HAP-1 (cell line): ENCODE measurements at regions not wholly inside any gene's neighbourhood (a gene's known extent, or its start where the extent isn't known, plus 50 kb on each side); places are given as distances from the start of the nearest gene placed in this dataset.
A peak's percentile ranks its signal among the peaks of the same experiment; 100 is the strongest.

Experiments used
- DNase-seq, 2 experiments: peaks; one replicate each; pipeline ENCODE4 v3.0.0-alpha.2; 2016 to 2020; ENCODE audit warnings: low spot score in 2 of 2
- H3K27me3 ChIP-seq: fragments of 250-450 bp; sonication (Bioruptor Pico); 2 replicates; pipeline ENCODE4 v1.5.1; 2020; ENCODE audit warnings: low read depth, mild to moderate bottlenecking, moderate library complexity
- H3K36me3 ChIP-seq: fragments of 250-450 bp; sonication (Bioruptor Pico); replicated peaks from 2 replicates; pipeline ENCODE4 v1.5.1; 2020; ENCODE audit warnings: mild to moderate bottlenecking
- H3K4me1 ChIP-seq: fragments of 250-450 bp; sonication (Bioruptor Pico); 2 replicates; pipeline ENCODE4 v1.5.1; 2020; ENCODE audit warnings: mild to moderate bottlenecking
- H3K4me3 ChIP-seq: fragments of 250-450 bp; sonication (Bioruptor Pico); 2 replicates; pipeline ENCODE4 v1.5.1; 2020; ENCODE audit warnings: mild to moderate bottlenecking, moderate library complexity
- H3K9me3 ChIP-seq: fragments of 250-450 bp; sonication (Bioruptor Pico); 2 replicates; pipeline ENCODE4 v1.5.1; 2020; ENCODE audit warnings: mild to moderate bottlenecking, moderate library complexity
- in situ Hi-C: fragments of 300-500 bp; cut with MboI; formaldehyde crosslinking; loops from 3 replicates; pipeline ENCODE4 v1.14.3; 2020; ENCODE audit warnings: low sequenced_read_pairs, inconsistent platforms, mixed read lengths

- no peak overlapping the region for H3K4me3 ChIP-seq
- in situ Hi-C loops: loop anchor here (25.0 kb wide), 1 partner anchor 296 kb away; no protein-coding TSS in a partner anchor
Observed at GRCh38 chr13:53158201-53158600, 129.6 kb downstream of the OLFM4 start.

DNA sequence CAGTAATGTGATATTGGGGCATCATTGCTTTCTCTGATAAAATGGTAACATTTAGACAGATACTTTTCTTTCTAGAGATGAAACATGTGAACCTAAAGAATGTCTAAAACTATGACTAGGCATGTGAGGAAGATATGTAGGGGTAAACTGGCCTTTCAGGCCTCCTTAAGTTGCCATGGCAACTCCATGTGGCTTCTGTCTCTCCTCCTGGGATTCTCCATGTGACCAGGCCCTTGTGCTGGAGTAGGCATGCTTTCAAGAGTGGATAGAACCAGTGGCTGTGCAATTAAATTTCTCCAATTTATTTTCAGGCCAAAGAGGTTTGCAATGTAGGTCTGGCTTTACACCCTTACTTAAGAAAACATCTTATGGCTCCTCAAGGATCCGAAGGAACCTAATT, 130.8 kb downstream of the OLFM4 start:
- in situ Hi-C loops: loop anchor here (25.0 kb wide), 1 partner anchor 297 kb away; no protein-coding TSS in a partner anchor
- H3K27me3 ChIP-seq: peaks cover 26% of the 10 kb centered on the region
- no peak for DNase-seq
- peaks cover 4% of the 10 kb centered on the region for H3K4me1 ChIP-seq
- H3K9me3 ChIP-seq: peaks cover 4% of the 10 kb centered on the region
- no peak overlapping the region for H3K4me3 ChIP-seq
- no peaks in the 10 kb centered on the region for H3K36me3 ChIP-seq

More at GRCh38 chr13:53158201-53158600, 129.6 kb downstream of the OLFM4 start:
- no peaks in the 10 kb centered on the region for H3K9me3 ChIP-seq
- no peaks in the 10 kb centered on the region for H3K36me3 ChIP-seq
- H3K27me3 ChIP-seq: peaks cover 34% of the 10 kb centered on the region
- no peaks in the 10 kb centered on the region for H3K4me1 ChIP-seq
- DNase-seq: no peak

DNA sequence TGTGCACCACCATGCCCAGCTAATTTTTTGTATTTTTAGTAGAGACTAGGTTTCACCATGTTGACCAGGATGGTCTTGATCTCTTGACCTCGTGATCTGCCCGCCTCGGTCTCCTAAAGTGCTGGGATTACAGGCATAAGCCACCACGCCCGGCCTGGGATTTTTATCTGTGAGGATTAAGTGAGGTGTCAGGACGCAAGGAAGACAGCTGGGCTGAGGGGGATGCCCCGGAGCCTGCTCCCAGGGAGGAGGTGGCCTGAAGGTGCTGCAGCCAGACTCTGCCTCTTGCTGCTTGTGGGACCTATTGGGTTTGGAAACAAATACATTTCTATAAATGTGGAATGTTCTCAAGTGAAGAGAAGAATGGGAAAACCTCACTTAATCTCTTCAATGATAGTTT, 131.6 kb downstream of the OLFM4 start:
- Histone ChIP-seq H3K9me3 (peaks cover 4% of the 10 kb centered on the region), H3K4me3 (no peak overlapping the region)
- in situ Hi-C loops: loop anchor here (25.0 kb wide), 1 partner anchor 298 kb away; no protein-coding TSS in a partner anchor

DNA sequence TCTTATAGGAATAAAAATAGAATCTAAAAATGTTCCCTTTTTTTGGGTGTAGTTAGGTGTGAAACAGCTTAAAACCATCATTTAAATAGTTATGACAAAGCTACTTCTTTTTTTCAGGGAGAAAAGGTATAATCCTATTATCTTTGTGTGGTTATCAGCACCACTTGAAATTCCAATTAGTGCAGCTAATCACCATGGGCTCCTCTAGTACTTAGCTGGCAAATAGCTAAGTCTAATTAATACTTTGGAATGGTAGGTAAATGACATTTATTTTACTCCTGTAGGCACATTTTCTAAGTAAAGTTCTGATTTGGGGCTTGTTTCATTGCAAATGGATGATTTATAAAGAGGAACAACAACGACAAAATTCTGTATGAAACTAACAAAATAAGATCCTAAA, 132.6 kb downstream of the OLFM4 start:
- Histone ChIP-seq H3K9me3 (peaks cover 4% of the 10 kb centered on the region), H3K27me3 (peaks cover 18% of the 10 kb centered on the region), H3K36me3 (no peaks in the 10 kb centered on the region), H3K4me3 (no peak overlapping the region), H3K4me1 (peaks cover 17% of the 10 kb centered on the region)
- no peak for DNase-seq
- in situ Hi-C loops: loop anchor here (25.0 kb wide), 1 partner anchor 299 kb away; no protein-coding TSS in a partner anchor

More for the DNA sequence above, 131.6 kb downstream of the OLFM4 start:
- Histone ChIP-seq H3K27me3 (peaks cover 18% of the 10 kb centered on the region), H3K36me3 (no peaks in the 10 kb centered on the region), H3K4me1 (peaks cover 10% of the 10 kb centered on the region)
- no peak for DNase-seq

DNA sequence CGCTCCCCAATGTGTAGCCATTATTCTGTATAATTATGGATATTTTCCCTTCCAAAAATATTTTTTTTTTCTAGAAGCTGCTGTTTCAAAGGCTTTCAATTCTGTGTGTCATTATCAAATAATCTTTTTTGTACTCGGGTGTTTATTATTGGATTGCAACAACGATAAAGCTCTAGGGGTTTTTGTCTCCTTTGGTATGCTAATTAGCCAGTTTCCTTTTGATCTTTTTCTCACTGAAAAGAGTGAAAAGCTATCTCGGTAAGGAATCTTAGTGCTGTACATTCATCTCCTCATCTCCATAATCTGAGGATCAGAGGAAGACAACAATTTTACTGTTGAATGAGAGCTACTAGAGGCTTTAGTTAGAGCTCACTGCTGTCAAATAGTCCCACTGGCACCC, 136.6 kb downstream of the OLFM4 start:
- peaks cover 4% of the 10 kb centered on the region for H3K9me3 ChIP-seq
- peaks cover 17% of the 10 kb centered on the region for H3K4me1 ChIP-seq
- in situ Hi-C loops: loop anchor here (25.0 kb wide), 1 partner anchor 303 kb away; no protein-coding TSS in a partner anchor
- H3K4me3 ChIP-seq: no peak overlapping the region
- H3K36me3 ChIP-seq: no peaks in the 10 kb centered on the region
- peak; percentile 28 to 97 for DNase-seq
- H3K27me3 ChIP-seq: peaks cover 50% of the 10 kb centered on the region

- Histone ChIP-seq H3K9me3 (peaks cover 4% of the 10 kb centered on the region), H3K4me3 (no peak overlapping the region), H3K27me3 (peaks cover 53% of the 10 kb centered on the region), H3K36me3 (no peaks in the 10 kb centered on the region), H3K4me1 (peaks cover 33% of the 10 kb centered on the region)
- DNase-seq: no peak
- in situ Hi-C loops: loop anchor here (25.0 kb wide), 1 partner anchor 305 kb away; no protein-coding TSS in a partner anchor
Observed at GRCh38 chr13:53167561-53167960, 138.9 kb downstream of the OLFM4 start.

DNA sequence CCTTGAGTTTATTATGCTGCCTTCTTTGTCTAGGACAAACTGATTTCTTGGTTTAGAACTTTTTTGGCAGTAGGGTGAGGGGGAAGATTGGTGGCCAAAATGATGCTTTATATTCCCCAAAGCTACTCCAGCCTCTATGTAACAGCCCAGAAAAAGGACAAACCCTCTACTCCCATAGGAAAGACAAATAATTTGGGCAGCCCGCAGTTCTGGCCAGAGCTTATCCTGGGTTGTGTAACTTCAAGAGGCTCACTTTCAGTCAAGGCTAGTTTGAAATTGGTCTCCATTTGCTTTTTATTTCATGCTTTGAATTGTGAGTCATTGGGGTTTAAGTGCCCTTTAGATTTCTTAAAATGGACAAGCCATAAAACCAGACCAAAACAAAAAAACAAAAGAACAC, 142.3 kb downstream of the OLFM4 start:
- in situ Hi-C loops: loop anchor here (25.0 kb wide), 1 partner anchor 309 kb away; no protein-coding TSS in a partner anchor
- peak in 1 of 2 experiments; percentile 16 for DNase-seq
- H3K9me3 ChIP-seq: no peaks in the 10 kb centered on the region; the same call in 1 of the 2 replicates
- H3K27me3 ChIP-seq: peaks cover 48% of the 10 kb centered on the region
- H3K36me3 ChIP-seq: no peaks in the 10 kb centered on the region
- H3K4me1 ChIP-seq: peaks cover 18% of the 10 kb centered on the region
- no peak overlapping the region for H3K4me3 ChIP-seq

GRCh38 chr13:53174545-53174944, 145.9 kb downstream of the OLFM4 start:
- Histone ChIP-seq H3K9me3 (no peaks in the 10 kb centered on the region; the same call in none of the 2 replicates), H3K4me1 (peaks cover 16% of the 10 kb centered on the region), H3K4me3 (no peak overlapping the region), H3K36me3 (no peaks in the 10 kb centered on the region), H3K27me3 (peaks cover 19% of the 10 kb centered on the region)
- DNase-seq: no peak
- in situ Hi-C loops: loop anchor here (25.0 kb wide), 1 partner anchor 312 kb away; no protein-coding TSS in a partner anchor

- in situ Hi-C loops: no loop called here
- Histone ChIP-seq H3K27me3 (0 out of 2 replicates have a peak, but pooled peaks cover 6% of the 10 kb centered on the region), H3K4me1 (no peaks in the 10 kb centered on the region), H3K36me3 (no peaks in the 10 kb centered on the region), H3K4me3 (no peak overlapping the region), H3K9me3 (no peaks in the 10 kb centered on the region; the same call in 1 of the 2 replicates)
- no peak for DNase-seq
Observed at GRCh38 chr13:53180684-53181083, 152.1 kb downstream of the OLFM4 start.

- Histone ChIP-seq H3K4me1 (no peaks in the 10 kb centered on the region), H3K9me3 (no peaks in the 10 kb centered on the region), H3K4me3 (no peak overlapping the region), H3K27me3 (0 out of 2 replicates have a peak, but pooled peaks cover 6% of the 10 kb centered on the region), H3K36me3 (no peaks in the 10 kb centered on the region)
- DNase-seq: no peak
- in situ Hi-C loops: no loop called here
Observed at GRCh38 chr13:53182724-53183123, 154.1 kb downstream of the OLFM4 start.

DNA sequence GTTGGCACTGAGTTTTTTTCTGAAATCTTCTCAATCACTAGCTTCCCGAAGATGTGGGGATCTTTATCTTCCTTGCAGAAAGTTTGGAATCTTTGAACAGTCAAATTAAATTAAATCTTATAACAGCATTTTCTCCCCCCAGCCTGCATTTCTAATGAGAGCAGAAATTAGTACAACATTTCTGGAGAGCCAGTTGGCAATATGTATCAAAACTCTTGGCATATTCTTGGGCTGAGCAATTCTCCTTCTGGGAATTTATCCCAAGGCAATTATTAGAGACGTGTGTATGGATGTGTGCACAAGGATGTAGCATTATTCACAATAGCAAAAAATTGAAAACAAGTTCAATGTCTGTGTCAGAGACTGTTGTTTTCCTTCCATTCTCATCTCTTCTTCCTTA, 159.5 kb downstream of the OLFM4 start:
- no peak for DNase-seq
- Histone ChIP-seq H3K9me3 (no peaks in the 10 kb centered on the region), H3K36me3 (no peaks in the 10 kb centered on the region), H3K4me3 (no peak overlapping the region), H3K27me3 (no peaks in the 10 kb centered on the region), H3K4me1 (peaks cover 4% of the 10 kb centered on the region)
- in situ Hi-C loops: no loop called here

- H3K9me3 ChIP-seq: no peaks in the 10 kb centered on the region
- peaks cover 4% of the 10 kb centered on the region for H3K4me1 ChIP-seq
- H3K4me3 ChIP-seq: no peak overlapping the region
- in situ Hi-C loops: no loop called here
- DNase-seq: no peak
- H3K27me3 ChIP-seq: no peaks in the 10 kb centered on the region
- no peaks in the 10 kb centered on the region for H3K36me3 ChIP-seq
Observed at GRCh38 chr13:53189162-53189561, 160.5 kb downstream of the OLFM4 start.

- no peak overlapping the region for H3K4me3 ChIP-seq
- H3K36me3 ChIP-seq: no peaks in the 10 kb centered on the region
- H3K4me1 ChIP-seq: peaks cover 4% of the 10 kb centered on the region
- H3K9me3 ChIP-seq: no peaks in the 10 kb centered on the region
- H3K27me3 ChIP-seq: no peaks in the 10 kb centered on the region
- DNase-seq: peak; percentile 30 to 31
- in situ Hi-C loops: no loop called here
Observed at GRCh38 chr13:53191091-53191490, 162.5 kb downstream of the OLFM4 start.

DNA sequence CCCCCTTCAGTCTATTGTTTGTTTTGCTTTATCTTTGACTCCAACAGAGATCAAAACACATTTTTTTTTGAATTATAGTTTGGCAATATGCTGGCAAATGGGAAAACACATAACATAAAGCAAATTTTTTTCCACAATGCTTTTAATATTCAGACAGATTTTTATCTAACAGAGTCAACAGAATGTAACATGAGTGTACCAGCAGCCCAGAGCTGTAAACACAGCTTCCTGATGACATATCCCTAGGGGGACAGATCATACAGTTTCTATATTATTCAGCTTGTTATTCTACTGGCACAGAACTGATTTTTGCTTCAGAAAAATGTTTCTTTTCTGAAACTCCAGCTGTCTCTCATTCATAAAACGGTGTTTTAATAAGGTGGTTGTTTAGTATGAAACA, 168.8 kb downstream of the OLFM4 start:
- H3K9me3 ChIP-seq: no peaks in the 10 kb centered on the region
- no peaks in the 10 kb centered on the region for H3K27me3 ChIP-seq
- no peak overlapping the region for H3K4me3 ChIP-seq
- no peak for DNase-seq
- H3K36me3 ChIP-seq: no peaks in the 10 kb centered on the region
- no peaks in the 10 kb centered on the region for H3K4me1 ChIP-seq
- in situ Hi-C loops: no loop called here
